HCT116 (cell line): ENCODE measurements at regions not wholly inside any gene's neighbourhood (a gene's known extent, or its start where the extent isn't known, plus 50 kb on each side); places are given as distances from the start of the nearest gene placed in this dataset.

ENCODE experiments used
- CTCF ChIP-seq, 3 experiments: fragments of 200-600 bp in 1 of 3; sonication (generic) in 1 of 3; IDR thresholded peaks in 2 of 3; conservative IDR thresholded peaks in 1 of 3; 2 replicates each; pipeline ENCODE4 v1.5.1; 2012 to 2017; ENCODE audit warnings: low read depth in 2 of 3, low read length in 2 of 3, antibody characterized with exemption in 1 of 3, borderline replicate concordance in 1 of 3, control low read depth in 1 of 3, mild to moderate bottlenecking in 1 of 3, mixed read lengths in 1 of 3, mixed run types in 1 of 3, moderate library complexity in 1 of 3; ENCODE audit not compliant: insufficient read depth in 1 of 3
- EZH2 ChIP-seq: fragments of 200-600 bp; sonication (generic); IDR thresholded peaks from 2 replicates; pipeline ENCODE4 v1.6.1; 2017; ENCODE audit warnings: antibody characterized with exemption, mixed run types
- EZH2phosphoT487 ChIP-seq: fragments of 200-600 bp; IDR thresholded peaks from 2 replicates; pipeline ENCODE4 v1.6.1; 2018; ENCODE audit warnings: antibody characterized with exemption, borderline replicate concordance
- JUND ChIP-seq: IDR thresholded peaks from 2 replicates; pipeline ENCODE4 v1.6.1; 2012
- POLR2A ChIP-seq: IDR thresholded peaks from 2 replicates; pipeline ENCODE4 v1.7.0; 2011; ENCODE audit warnings: borderline replicate concordance; ENCODE audit not compliant: insufficient read depth, insufficient read length; ENCODE audit errors: extremely low read depth
- POLR2AphosphoS5 ChIP-seq: IDR thresholded peaks from 2 replicates; pipeline ENCODE4 v1.6.1; 2011; ENCODE audit warnings: mild to moderate bottlenecking, low read depth, low read length, moderate library complexity
- RAD21 ChIP-seq: IDR thresholded peaks from 2 replicates; pipeline ENCODE4 v1.6.1; 2012; ENCODE audit warnings: low read depth, mild to moderate bottlenecking
- REST ChIP-seq: IDR thresholded peaks from 2 replicates; pipeline ENCODE4 v1.6.1; 2012; ENCODE audit warnings: low read depth
- SIN3A ChIP-seq: IDR thresholded peaks from 2 replicates; pipeline ENCODE4 v1.6.1; 2012; ENCODE audit warnings: low read depth
- SP1 ChIP-seq: IDR thresholded peaks from 2 replicates; pipeline ENCODE4 v1.6.1; 2012; ENCODE audit warnings: low read depth
- SRF ChIP-seq: IDR thresholded peaks from 2 replicates; pipeline ENCODE4 v1.6.1; 2012; ENCODE audit warnings: low read depth
- TCF7L2 ChIP-seq: IDR thresholded peaks from 2 replicates; pipeline ENCODE4 v1.7.0; 2011; ENCODE audit warnings: borderline replicate concordance, inconsistent platforms; ENCODE audit not compliant: insufficient read depth, insufficient read length; ENCODE audit errors: extremely low read depth
- YY1 ChIP-seq: IDR thresholded peaks from 2 replicates; pipeline ENCODE4 v1.6.1; 2011; ENCODE audit warnings: low read length, low read depth, moderate library complexity, mild to moderate bottlenecking; ENCODE audit not compliant: insufficient replicate concordance; ENCODE audit errors: extremely low read depth

- TF ChIP-seq POLR2AphosphoS5 = no peak
- no peak for TF ChIP-seq CTCF (IDR thresholded peaks at IDR 0.05 in 2 of 3, conservative IDR thresholded peaks at IDR 0.05 in 1 of 3; ENCODE audit: borderline replicate concordance in 1 of 3, insufficient read depth in 1 of 3, low read depth in 2 of 3, low read length in 2 of 3)
- TF ChIP-seq JUND = no peak
- TF ChIP-seq EZH2phosphoT487 = no peak
- TF ChIP-seq TCF7L2 = no peak
- TF ChIP-seq SP1 = no peak
- no peak for TF ChIP-seq REST
- no peak for TF ChIP-seq YY1
- no peak for TF ChIP-seq POLR2A
- TF ChIP-seq SRF = no peak
- no peak for TF ChIP-seq RAD21
- TF ChIP-seq SIN3A = no peak
- TF ChIP-seq EZH2 = no peak
Observed at GRCh38 chr19:27843861-27844260, 1369.1 kb downstream of the UQCRFS1 start.
